ENCODE measurements at regions not wholly inside any gene's neighbourhood (a gene's known extent, or its start where the extent isn't known, plus 50 kb on each side); places are given as distances from the start of the nearest gene placed in this dataset.

DNA sequence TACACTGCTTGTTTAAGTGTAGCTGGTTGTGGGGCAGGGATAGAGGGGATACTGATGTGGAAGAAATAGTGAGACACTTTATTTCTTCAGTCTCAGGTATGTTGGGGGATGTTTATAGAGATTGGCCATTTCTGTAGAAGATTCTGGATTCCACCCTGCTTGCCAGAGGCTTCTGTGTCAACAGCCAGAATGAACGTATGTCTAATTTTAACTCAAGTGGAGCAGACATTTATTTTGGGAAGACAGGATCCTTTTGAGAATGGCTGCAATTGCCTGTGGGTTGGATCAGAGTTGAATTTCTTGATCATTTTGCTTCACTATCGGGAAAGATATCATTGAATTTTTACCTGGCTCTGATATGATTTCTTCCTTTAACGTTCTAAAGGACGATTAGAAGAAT lies 465.6 kb upstream of the SLC14A2 start:
- DNase-seq (ENCODE audit: low spot score): no peak
- Histone ChIP-seq H4K20me1 (ENCODE audit: insufficient read depth, low read length) (no peaks in the 10 kb centered on the region), H3K9me2 (ENCODE audit: insufficient read depth, low read length) (no peaks in the 10 kb centered on the region), H3K27ac (ENCODE audit: low read depth, low read length, poor library complexity, severe bottlenecking) (no peak overlapping the region), H3K4me1 (ENCODE audit: insufficient read depth, low read length, poor library complexity, severe bottlenecking) (no peaks in the 10 kb centered on the region), H3K36me3 (ENCODE audit: insufficient read depth, low read length) (no peaks in the 10 kb centered on the region), H3K4me2 (ENCODE audit: low read length) (no peak overlapping the region), H2AFZ (ENCODE audit: low read length) (no peak overlapping the region), H3K4me3 (ENCODE audit: low read depth, low read length, poor library complexity, severe bottlenecking) (no peak overlapping the region), H3K79me2 (ENCODE audit: insufficient read depth, low read depth, low read length) (no peaks in the 10 kb centered on the region), H3K9me3 (ENCODE audit: low read length) (no peaks in the 10 kb centered on the region)
- BruUV-seq (replicated peaks): no TSS peak
- POLR2A ChIA-PET: interaction anchor here (0.7 kb wide), 1 partner anchor 15 kb away, joined by 3 read pairs; no protein-coding TSS in a partner anchor
- intact Hi-C loops (cut with micrococcal nuclease; ENCODE audit: unreplicated experiment): no loop called here
- CTCF ChIA-PET (ENCODE audit: unreplicated experiment): no interaction called here
- TF ChIP-seq, protein P1, sequence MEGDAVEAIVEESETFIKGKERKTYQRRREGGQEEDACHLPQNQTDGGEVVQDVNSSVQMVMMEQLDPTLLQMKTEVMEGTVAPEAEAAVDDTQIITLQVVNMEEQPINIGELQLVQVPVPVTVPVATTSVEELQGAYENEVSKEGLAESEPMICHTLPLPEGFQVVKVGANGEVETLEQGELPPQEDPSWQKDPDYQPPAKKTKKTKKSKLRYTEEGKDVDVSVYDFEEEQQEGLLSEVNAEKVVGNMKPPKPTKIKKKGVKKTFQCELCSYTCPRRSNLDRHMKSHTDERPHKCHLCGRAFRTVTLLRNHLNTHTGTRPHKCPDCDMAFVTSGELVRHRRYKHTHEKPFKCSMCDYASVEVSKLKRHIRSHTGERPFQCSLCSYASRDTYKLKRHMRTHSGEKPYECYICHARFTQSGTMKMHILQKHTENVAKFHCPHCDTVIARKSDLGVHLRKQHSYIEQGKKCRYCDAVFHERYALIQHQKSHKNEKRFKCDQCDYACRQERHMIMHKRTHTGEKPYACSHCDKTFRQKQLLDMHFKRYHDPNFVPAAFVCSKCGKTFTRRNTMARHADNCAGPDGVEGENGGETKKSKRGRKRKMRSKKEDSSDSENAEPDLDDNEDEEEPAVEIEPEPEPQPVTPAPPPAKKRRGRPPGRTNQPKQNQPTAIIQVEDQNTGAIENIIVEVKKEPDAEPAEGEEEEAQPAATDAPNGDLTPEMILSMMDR (conservative IDR thresholded peaks at IDR 0.05; ENCODE audit: low read length): no peak
- no peak for TF ChIP-seq EZH2phosphoT487 (IDR thresholded peaks at IDR 0.05; ENCODE audit: borderline replicate concordance, low read depth, low read length)

DNA sequence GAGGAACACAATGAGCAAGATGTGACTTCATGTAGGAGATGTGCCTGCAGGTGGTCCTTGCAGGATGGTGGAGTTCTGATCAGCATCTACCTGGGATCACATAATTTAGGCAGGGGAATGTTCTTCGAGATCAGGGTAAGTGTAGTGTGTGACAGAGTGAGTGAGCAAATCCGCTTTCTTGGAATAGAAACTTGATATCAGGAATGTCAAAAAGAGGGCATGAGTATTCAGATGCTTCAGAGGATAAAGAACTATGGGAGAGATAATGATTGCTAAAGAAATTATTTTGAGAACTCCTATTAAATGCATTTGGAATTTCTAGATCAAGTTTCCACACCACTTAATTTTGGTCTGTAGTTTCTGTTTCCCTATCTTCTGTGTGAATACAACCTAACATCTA lies 463.6 kb upstream of the SLC14A2 start:
- intact Hi-C loops (cut with micrococcal nuclease; ENCODE audit: unreplicated experiment): no loop called here

DNA sequence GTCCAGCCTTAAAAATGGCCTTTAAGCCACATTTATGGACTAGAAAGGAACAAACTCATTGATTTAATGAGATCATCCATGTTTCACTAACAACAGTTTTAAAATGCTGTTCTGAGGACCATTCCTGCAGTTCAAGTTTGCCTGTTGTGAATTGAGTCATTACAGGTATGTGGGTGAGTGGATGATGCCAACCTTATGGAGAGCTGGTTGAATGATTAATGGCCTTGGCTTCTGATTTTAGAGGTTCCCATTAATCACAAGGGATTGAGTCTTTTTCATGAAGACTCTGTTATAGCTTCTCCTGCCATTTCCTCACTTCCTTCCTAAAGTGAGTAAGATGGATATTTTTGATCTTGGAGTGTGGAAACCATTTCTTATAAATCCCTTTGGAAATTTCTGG lies 459.8 kb upstream of the SLC14A2 start:
- no peaks in the 10 kb centered on the region for H4K20me1 ChIP-seq (ENCODE audit: insufficient read depth, low read length)
- H3K9me2 ChIP-seq (ENCODE audit: insufficient read depth, low read length): no peaks in the 10 kb centered on the region
- CTCF ChIA-PET (ENCODE audit: unreplicated experiment): no interaction called here
- H3K4me3 ChIP-seq (ENCODE audit: low read depth, low read length, poor library complexity, severe bottlenecking): no peak overlapping the region
- no peaks in the 10 kb centered on the region for H3K79me2 ChIP-seq (ENCODE audit: insufficient read depth, low read depth, low read length)
- no peak overlapping the region for H2AFZ ChIP-seq (ENCODE audit: low read length)
- no peaks in the 10 kb centered on the region for H3K36me3 ChIP-seq (ENCODE audit: insufficient read depth, low read length)
- no peak for DNase-seq (ENCODE audit: low spot score)
- TF ChIP-seq EZH2phosphoT487 (IDR thresholded peaks at IDR 0.05; ENCODE audit: borderline replicate concordance, low read depth, low read length): no peak
- TF ChIP-seq, protein P1 (conservative IDR thresholded peaks at IDR 0.05; ENCODE audit: low read length): no peak
- intact Hi-C loops (cut with micrococcal nuclease; ENCODE audit: unreplicated experiment): no loop called here
- POLR2A ChIA-PET: interaction anchor here (0.7 kb wide), 1 partner anchor 10 kb away, joined by 4 read pairs; no protein-coding TSS in a partner anchor
- no peak overlapping the region for H3K4me2 ChIP-seq (ENCODE audit: low read length)
- no peaks in the 10 kb centered on the region for H3K4me1 ChIP-seq (ENCODE audit: insufficient read depth, low read length, poor library complexity, severe bottlenecking)
- BruUV-seq (replicated peaks): no TSS peak
- H3K9me3 ChIP-seq (ENCODE audit: low read length): no peaks in the 10 kb centered on the region
- no peak overlapping the region for H3K27ac ChIP-seq (ENCODE audit: low read depth, low read length, poor library complexity, severe bottlenecking)

More for the DNA sequence above, 463.6 kb upstream of the SLC14A2 start:
- no peak overlapping the region for H3K27ac ChIP-seq (ENCODE audit: low read depth, low read length, poor library complexity, severe bottlenecking)
- ChIA-PET CTCF (ENCODE audit: unreplicated experiment) (no interaction called here), POLR2A (no interaction called here)
- no TSS peak for BruUV-seq (replicated peaks)
- no peaks in the 10 kb centered on the region for H4K20me1 ChIP-seq (ENCODE audit: insufficient read depth, low read length)
- no peak overlapping the region for H2AFZ ChIP-seq (ENCODE audit: low read length)
- no peaks in the 10 kb centered on the region for H3K36me3 ChIP-seq (ENCODE audit: insufficient read depth, low read length)
- no peaks in the 10 kb centered on the region for H3K4me1 ChIP-seq (ENCODE audit: insufficient read depth, low read length, poor library complexity, severe bottlenecking)
- DNase-seq (ENCODE audit: low spot score): no peak
- H3K9me2 ChIP-seq (ENCODE audit: insufficient read depth, low read length): no peaks in the 10 kb centered on the region
- no peak overlapping the region for H3K4me2 ChIP-seq (ENCODE audit: low read length)
- H3K4me3 ChIP-seq (ENCODE audit: low read depth, low read length, poor library complexity, severe bottlenecking): no peak overlapping the region
- TF ChIP-seq EZH2phosphoT487 (IDR thresholded peaks at IDR 0.05; ENCODE audit: borderline replicate concordance, low read depth, low read length): no peak
- TF ChIP-seq, protein P1 (conservative IDR thresholded peaks at IDR 0.05; ENCODE audit: low read length): no peak
- H3K9me3 ChIP-seq (ENCODE audit: low read length): no peaks in the 10 kb centered on the region
- no peaks in the 10 kb centered on the region for H3K79me2 ChIP-seq (ENCODE audit: insufficient read depth, low read depth, low read length)
